Tibial artery (tissue), 4 donors: ENCODE measurements at regions not wholly inside any gene's neighbourhood (a gene's known extent, or its start where the extent isn't known, plus 50 kb on each side); places are given as distances from the start of the nearest gene placed in this dataset.

Experiments
- DNase-seq, 2 donors: peaks; one replicate each; pipeline ENCODE4 v3.0.0-alpha.2; 2019
- H3K27ac ChIP-seq, 2 donors: fragments of 200-600 bp; sonication (generic) in 1 of 2; 1 replicate in 1 of 2; 2 replicates in 1 of 2; pipeline ENCODE4 v1.5.1; 2018 to 2019; ENCODE audit warnings: mild to moderate bottlenecking in 1 of 2
- H3K27me3 ChIP-seq, 2 donors: fragments of 200-600 bp; sonication (generic) in 1 of 2; one replicate each; pipeline versions ENCODE4 v1.5.1 to v1.6.0; 2016 to 2019
- H3K36me3 ChIP-seq, 3 donors: fragments of 200-600 bp; sonication (generic) in 2 of 3; one replicate each; pipeline ENCODE4 v1.5.1; 2016 to 2019; ENCODE audit warnings: mild to moderate bottlenecking in 2 of 3
- H3K4me1 ChIP-seq, 4 donors: fragments of 200-600 bp; sonication (generic) in 2 of 4; 1 replicate in 3 of 4; 2 replicates in 1 of 4; pipeline ENCODE4 v1.5.1; 2016 to 2019
- H3K4me3 ChIP-seq, 2 donors: fragments of 200-600 bp; sonication (generic) in 1 of 2; 1 replicate in 1 of 2; 2 replicates in 1 of 2; pipeline ENCODE4 v1.5.1; 2018 to 2019; ENCODE audit warnings: mild to moderate bottlenecking in 2 of 2
- H3K9me3 ChIP-seq, 3 donors: fragments of 200-600 bp; sonication (generic) in 1 of 3; one replicate each; pipeline ENCODE4 v1.5.1; 2016 to 2019
- CTCF ChIP-seq, 2 experiments: fragments of 200-600 bp in 1 of 2; fragments of 450-650 bp in 1 of 2; IDR thresholded peaks; one replicate each; pipeline ENCODE4 v1.5.1; 2017 to 2019; ENCODE audit warnings: antibody characterized with exemption in 2 of 2, mild to moderate bottlenecking in 1 of 2, moderate library complexity in 1 of 2
- intact Hi-C: fragments of 100-400 bp; cut with DNase I; formaldehyde crosslinking; loops from one replicate; pipeline ENCODE4 v1.15.0; 2023; ENCODE audit warnings: low total_unique reads

DNA sequence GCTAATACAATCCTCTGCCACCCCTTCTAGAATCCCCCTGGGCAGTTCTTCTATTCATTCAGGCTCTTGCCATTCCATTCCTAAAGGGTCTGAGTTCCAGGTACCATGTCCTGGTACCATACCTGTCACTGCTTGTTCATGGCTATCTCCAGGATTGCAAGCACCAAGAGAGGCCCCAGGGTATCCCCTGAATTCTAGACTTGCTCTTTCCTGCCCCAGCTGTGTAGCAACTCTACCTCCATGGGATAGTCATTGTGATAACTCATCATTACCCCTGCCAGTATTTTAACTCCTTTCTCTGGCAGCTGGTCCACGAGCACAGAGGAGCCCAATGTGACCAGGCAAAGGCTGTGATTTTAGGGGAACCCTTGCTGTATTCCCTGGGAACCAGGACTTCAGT, 143.7 kb upstream of the CDH5 start:
- no peak for DNase-seq
- no peak for TF ChIP-seq CTCF (IDR thresholded peaks at IDR 0.05)
- Histone ChIP-seq H3K27me3 (no peaks in the 10 kb centered on the region), H3K4me1 (peaks cover 0 to 5% (median 2%) of the 10 kb centered on the region in 4 donors), H3K36me3 (no peaks in the 10 kb centered on the region), H3K9me3 (no peaks in the 10 kb centered on the region), H3K4me3 (no peak overlapping the region), H3K27ac (no peak overlapping the region)
- intact Hi-C loops: no loop called here

- TF ChIP-seq CTCF (IDR thresholded peaks at IDR 0.05): no peak
- Histone ChIP-seq H3K27ac (no peak overlapping the region), H3K27me3 (no peaks in the 10 kb centered on the region), H3K9me3 (no peaks in the 10 kb centered on the region), H3K36me3 (no peaks in the 10 kb centered on the region), H3K4me3 (no peak overlapping the region), H3K4me1 (peaks cover 0 to 5% (median 0%) of the 10 kb centered on the region in 4 donors)
- intact Hi-C loops: no loop called here
- DNase-seq: no peak
Observed at GRCh38 chr16:66220702-66221101, 145.8 kb upstream of the CDH5 start.

DNA sequence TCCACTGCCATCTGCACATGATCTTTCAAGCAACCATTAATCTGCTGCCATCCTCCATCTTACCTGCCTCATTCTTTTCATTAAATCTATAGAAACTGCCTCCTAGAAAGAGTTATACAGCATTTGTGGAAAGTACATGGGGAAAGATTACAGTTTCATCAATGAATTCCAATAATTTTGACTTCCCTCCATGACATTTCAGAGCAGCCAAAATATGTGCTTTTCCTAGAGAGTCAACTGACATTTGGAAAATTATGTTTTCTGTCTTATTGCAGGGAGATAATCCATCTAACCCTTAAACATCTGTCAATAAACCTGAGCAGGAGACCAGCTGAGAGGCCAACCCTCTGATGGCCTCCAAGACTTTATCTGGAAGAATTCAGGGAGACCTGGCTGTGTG, 147.0 kb upstream of the CDH5 start:
- DNase-seq: no peak
- H3K36me3 ChIP-seq: no peaks in the 10 kb centered on the region
- TF ChIP-seq CTCF (IDR thresholded peaks at IDR 0.05): no peak
- no peak overlapping the region for H3K4me3 ChIP-seq
- H3K4me1 ChIP-seq: peaks cover 0 to 5% (median 0%) of the 10 kb centered on the region in 4 donors
- H3K27me3 ChIP-seq: no peaks in the 10 kb centered on the region
- no peaks in the 10 kb centered on the region for H3K9me3 ChIP-seq
- no peak overlapping the region for H3K27ac ChIP-seq
- intact Hi-C loops: no loop called here

DNA sequence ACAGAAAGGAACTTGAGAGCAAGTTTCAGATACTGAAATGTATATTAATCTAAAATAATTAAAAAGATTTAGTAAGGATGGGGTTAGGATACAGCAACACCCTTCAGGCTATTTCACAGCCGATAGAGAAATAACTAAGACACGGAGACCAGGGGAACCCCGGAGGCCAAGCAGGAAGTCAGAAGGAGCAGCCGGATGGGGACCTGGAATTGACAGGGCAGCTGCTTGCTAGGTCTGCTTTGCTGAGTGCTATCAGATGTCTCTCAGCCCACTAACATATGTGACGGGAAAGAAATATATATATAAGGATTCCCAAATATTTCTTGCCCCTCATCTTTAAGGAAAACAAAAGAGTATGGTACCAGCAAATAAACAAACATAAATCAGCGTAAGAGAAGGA, 154.1 kb upstream of the CDH5 start:
- no peaks in the 10 kb centered on the region for H3K4me1 ChIP-seq
- no peak overlapping the region for H3K27ac ChIP-seq
- H3K27me3 ChIP-seq: no peaks in the 10 kb centered on the region
- H3K36me3 ChIP-seq: no peaks in the 10 kb centered on the region
- H3K9me3 ChIP-seq: no peaks in the 10 kb centered on the region
- intact Hi-C loops: no loop called here
- H3K4me3 ChIP-seq: no peak overlapping the region
- no peak for TF ChIP-seq CTCF (IDR thresholded peaks at IDR 0.05)
- DNase-seq: no peak

- TF ChIP-seq CTCF (IDR thresholded peaks at IDR 0.05): no peak
- no peak for DNase-seq
Observed at GRCh38 chr16:66211651-66212050, 154.8 kb upstream of the CDH5 start.

GRCh38 chr16:66207883-66208265, 158.6 kb upstream of the CDH5 start:
- Histone ChIP-seq H3K9me3 (no peaks in the 10 kb centered on the region), H3K4me1 (peaks cover 0 to 6% (median 2%) of the 10 kb centered on the region in 4 donors), H3K27me3 (no peaks in the 10 kb centered on the region), H3K27ac (no peak overlapping the region), H3K4me3 (no peak overlapping the region), H3K36me3 (no peaks in the 10 kb centered on the region)
- intact Hi-C loops: no loop called here
- TF ChIP-seq CTCF (IDR thresholded peaks at IDR 0.05): no peak
- no peak for DNase-seq

More at GRCh38 chr16:66211651-66212050, 154.8 kb upstream of the CDH5 start:
- H3K36me3 ChIP-seq: no peaks in the 10 kb centered on the region
- intact Hi-C loops: no loop called here
- no peaks in the 10 kb centered on the region for H3K27me3 ChIP-seq
- H3K9me3 ChIP-seq: no peaks in the 10 kb centered on the region
- H3K4me3 ChIP-seq: no peak overlapping the region
- no peaks in the 10 kb centered on the region for H3K4me1 ChIP-seq
- no peak overlapping the region for H3K27ac ChIP-seq
